Endothelial cell of umbilical vein (primary cell): ENCODE measurements at regions not wholly inside any gene's neighbourhood (a gene's known extent, or its start where the extent isn't known, plus 50 kb on each side); places are given as distances from the start of the nearest gene placed in this dataset.

Experiments used
- BruUV-seq: library from RNA; stranded (reverse); fragments of 400-500 nt; replicated peaks from 2 replicates; lab custom pipeline; 2021; lab: Mats Ljungman, UMichigan
- CTCF ChIA-PET: fragments of 300-600, 350-600 bp; sonication (Branson Sonifier 250); formaldehyde crosslinking; loops from one replicate; lab custom pipeline; 2021; ENCODE audit warnings: antibody characterized with exemption, inconsistent platforms; lab: Charles Lee
- POLR2A ChIA-PET: fragments of 300-600, 350-600 bp; sonication (Branson Sonifier 250); formaldehyde crosslinking; loops from one replicate; lab custom pipeline; 2021; ENCODE audit warnings: antibody characterized with exemption, inconsistent platforms; lab: Charles Lee
- DNase-seq: peaks from one replicate; pipeline ENCODE4 v3.0.0-alpha.2; 2011; ENCODE audit warnings: low read depth, low spot score
- FAIRE-seq: peaks from 2 replicates; lab custom pipeline; 2011; peaks lifted over from hg19 to GRCh38; lab: Jason Lieb, UNC
- H2AFZ ChIP-seq: 2 replicates; pipeline ENCODE4 v1.6.0; 2012; ENCODE audit warnings: low read depth, low read length, control low read depth, inconsistent platforms
- H3K27ac ChIP-seq: 2 replicates; pipeline ENCODE4 v1.5.1; 2011; ENCODE audit warnings: low read depth, mild to moderate bottlenecking, control low read depth, low read length, moderate library complexity; ENCODE audit not compliant: insufficient read depth
- H3K27me3 ChIP-seq, 2 experiments: 2 replicates each; pipeline versions ENCODE4 v1.6.0 to v1.6.1; 2011; ENCODE audit warnings: low read length in 2 of 2, mixed read lengths in 1 of 2; ENCODE audit not compliant: control insufficient read depth in 2 of 2, insufficient read depth in 2 of 2
- H3K36me3 ChIP-seq, 2 experiments: 2 replicates in 1 of 2; 3 replicates in 1 of 2; pipeline ENCODE4 v1.5.1; 2011; ENCODE audit warnings: low read length in 2 of 2, mild to moderate bottlenecking in 1 of 2, moderate library complexity in 1 of 2; ENCODE audit not compliant: control insufficient read depth in 2 of 2, insufficient read depth in 2 of 2; ENCODE audit errors: extremely low read depth in 1 of 2
- H3K4me1 ChIP-seq: 3 replicates; pipeline ENCODE4 v1.5.1; 2011; ENCODE audit warnings: mild to moderate bottlenecking, low read length; ENCODE audit not compliant: control insufficient read depth, insufficient read depth; ENCODE audit errors: extremely low read depth
- H3K4me2 ChIP-seq: 2 replicates; pipeline ENCODE4 v1.6.1; 2011; ENCODE audit warnings: low read length, control low read depth, mixed read lengths; ENCODE audit not compliant: insufficient read depth
- H3K4me3 ChIP-seq, 3 experiments: fragments of 200-600 bp in 1 of 3; sonication (generic), shearing (Covaris generic) in 1 of 3; replicated peaks in 1 of 3; 2 replicates each; pipeline ENCODE4 v1.5.1; 2011 to 2016; ENCODE audit warnings: control low read depth in 3 of 3, low read length in 3 of 3, mild to moderate bottlenecking in 2 of 3, inconsistent platforms in 1 of 3, low read depth in 1 of 3, moderate library complexity in 1 of 3; ENCODE audit not compliant: insufficient read depth in 1 of 3
- H3K79me2 ChIP-seq: 2 replicates; pipeline ENCODE4 v1.6.0; 2012; ENCODE audit warnings: low read length, inconsistent platforms; ENCODE audit not compliant: control insufficient read depth, insufficient read depth
- H3K9ac ChIP-seq: replicated peaks from 2 replicates; pipeline ENCODE3; 2011; ENCODE audit warnings: low read length, control low read depth; ENCODE audit not compliant: insufficient read depth; ENCODE audit errors: extremely low read depth
- H3K9me1 ChIP-seq: replicated peaks from 3 replicates; pipeline ENCODE4 v1.6.0; 2011; ENCODE audit warnings: mild to moderate bottlenecking, low read length; ENCODE audit not compliant: control insufficient read depth, insufficient read depth; ENCODE audit errors: extremely low read depth
- H3K9me3 ChIP-seq: replicated peaks from 2 replicates; pipeline ENCODE4 v1.5.1; 2012; ENCODE audit warnings: low read length, inconsistent platforms; ENCODE audit not compliant: control insufficient read depth, insufficient read depth
- H4K20me1 ChIP-seq: replicated peaks from 2 replicates; pipeline ENCODE3; 2011; ENCODE audit warnings: mild to moderate bottlenecking, low read length; ENCODE audit not compliant: control insufficient read depth, insufficient read depth; ENCODE audit errors: extremely low read depth
- CTCF ChIP-seq, 2 donors: IDR thresholded peaks; 1 replicate in 1 of 2; 2 replicates in 1 of 2; pipeline ENCODE4 v1.5.1; 2011; ENCODE audit warnings: low read length in 2 of 2, mild to moderate bottlenecking in 2 of 2, moderate library complexity in 2 of 2, control low read depth in 1 of 2, inconsistent platforms in 1 of 2, low read depth in 1 of 2; ENCODE audit not compliant: insufficient read depth in 1 of 2; ENCODE audit errors: extremely low read depth in 1 of 2
- EZH2 ChIP-seq: IDR thresholded peaks from 2 replicates; pipeline ENCODE4 v1.6.1; 2012; ENCODE audit warnings: borderline replicate concordance, low read depth, mild to moderate bottlenecking, moderate library complexity, low read length, inconsistent platforms; ENCODE audit not compliant: severe bottlenecking
- FOS ChIP-seq: IDR thresholded peaks from 2 replicates; pipeline ENCODE4 v1.6.1; 2011; ENCODE audit warnings: mild to moderate bottlenecking, low read length, moderate library complexity, borderline replicate concordance; ENCODE audit not compliant: insufficient read depth
- GATA2 ChIP-seq: IDR thresholded peaks from 2 replicates; pipeline ENCODE4 v1.7.0; 2011; ENCODE audit warnings: low read depth, mild to moderate bottlenecking, moderate library complexity, mixed read lengths, low read length; ENCODE audit not compliant: insufficient read length, insufficient read depth
- JUN ChIP-seq: IDR thresholded peaks from 2 replicates; pipeline ENCODE4 v1.6.1; 2011; ENCODE audit warnings: borderline replicate concordance, low read depth; ENCODE audit not compliant: insufficient read length, insufficient read depth
- MAX ChIP-seq: IDR thresholded peaks from 2 replicates; pipeline ENCODE4 v1.6.1; 2011; ENCODE audit not compliant: insufficient read depth, insufficient read length
- MYC ChIP-seq: IDR thresholded peaks from one replicate; pipeline ENCODE4 v1.6.1; 2011; ENCODE audit warnings: mild to moderate bottlenecking, low read depth, low read length
- POLR2A ChIP-seq: IDR thresholded peaks from 2 replicates; pipeline ENCODE4 v1.6.1; 2012; ENCODE audit warnings: low read depth, mild to moderate bottlenecking, control low read depth, low read length
- POLR2AphosphoS5 ChIP-seq: IDR thresholded peaks from 2 replicates; pipeline ENCODE4 v1.6.1; 2012; ENCODE audit warnings: low read depth, mild to moderate bottlenecking, control low read depth, low read length, moderate library complexity; ENCODE audit not compliant: insufficient read depth
- dilution Hi-C: fragments of 300-500 bp; cut with MboI; formaldehyde crosslinking; loops from one replicate; pipeline ENCODE4 v1.15.0; 2019; ENCODE audit warnings: low sequenced_read_pairs; ENCODE audit not compliant: extremely low pct_ligation_motif_present
- intact Hi-C: fragments of 100-400 bp; cut with micrococcal nuclease; formaldehyde crosslinking; loops from one replicate; pipeline ENCODE4 v1.10.0; 2022

- FAIRE-seq = no peak
- H3K4me3 ChIP-seq = no peak overlapping the region
- no peak for DNase-seq
- ChIA-PET CTCF (no interaction called here), POLR2A (no interaction called here)
- no peaks in the 10 kb centered on the region for H4K20me1 ChIP-seq
- intact Hi-C loops = no loop called here
- no peaks in the 10 kb centered on the region for H3K36me3 ChIP-seq
- H3K9me3 ChIP-seq = no peaks in the 10 kb centered on the region
- no peak overlapping the region for H3K27ac ChIP-seq
- no TSS peak for BruUV-seq
- H3K4me2 ChIP-seq = no peak overlapping the region
- H2AFZ ChIP-seq = no peak overlapping the region
- no peak overlapping the region for H3K9ac ChIP-seq
- no peaks in the 10 kb centered on the region for H3K27me3 ChIP-seq
- H3K79me2 ChIP-seq = no peaks in the 10 kb centered on the region
- no peaks in the 10 kb centered on the region for H3K4me1 ChIP-seq
- dilution Hi-C loops = no loop called here
- TF ChIP-seq FOS (no peak), POLR2AphosphoS5 (no peak), GATA2 (no peak), CTCF (IDR thresholded peaks at IDR 0.05; ENCODE audit: extremely low read depth in 1 of 2, insufficient read depth in 1 of 2, low read depth in 1 of 2, low read length in 2 of 2) (no peak), EZH2 (no peak), POLR2A (no peak), MAX (no peak), MYC (no peak), JUN (no peak)
- H3K9me1 ChIP-seq = no peaks in the 10 kb centered on the region
Measured at GRCh38 chr10:59959504-59960018, 53.2 kb upstream of the CCDC6 start.
